ENCODE measurements at regions not wholly inside any gene's neighbourhood (a gene's known extent, or its start where the extent isn't known, plus 50 kb on each side); places are given as distances from the start of the nearest gene placed in this dataset.

DNA sequence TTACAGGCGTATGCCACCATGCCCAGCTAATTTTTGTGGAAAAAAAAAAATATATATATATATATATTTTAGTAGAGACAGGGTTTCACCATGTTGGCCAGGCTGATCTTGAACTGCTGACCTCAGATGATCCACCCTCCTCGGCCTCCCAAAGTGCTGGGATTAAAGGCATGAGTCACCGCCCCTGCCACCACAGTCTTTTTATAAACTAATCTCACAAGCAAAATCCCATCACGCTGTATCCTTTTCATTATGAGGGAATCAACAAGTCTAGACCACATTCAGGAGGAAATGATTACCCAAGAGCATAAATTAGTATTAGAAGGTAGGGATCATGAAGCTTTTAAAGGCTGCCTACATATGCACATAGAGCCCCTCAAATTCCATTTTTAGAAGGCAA is 210.6 kb upstream of the NBEA start:
- no peak overlapping the region for H4K5ac ChIP-seq (ENCODE audit: low read depth, low read length)
- no peak overlapping the region for H2AK5ac ChIP-seq (ENCODE audit: low read depth, low read length)
- no peaks in the 10 kb centered on the region for H3K79me1 ChIP-seq (ENCODE audit: low read depth in 1 of 2, low read length in 2 of 2)
- H4K8ac ChIP-seq (ENCODE audit: low read depth in 2 of 2, low read length in 2 of 2), result no peak overlapping the region
- CTCF ChIA-PET, result no interaction called here
- H3K9ac ChIP-seq (ENCODE audit: low read depth, low read length), result no peak overlapping the region
- WGBS, 2 experiments (ENCODE audit: extremely low coverage in 2 of 2, insufficient read length in 1 of 2), result no CpG with 5 or more reads among the region's 4 CpGs
- no peak overlapping the region for H2BK20ac ChIP-seq (ENCODE audit: low read depth, low read length)
- in situ Hi-C loops (cut with MboI; ENCODE audit: low sequenced_read_pairs), result no loop called here
- H2AFZ ChIP-seq (replicated peaks; ENCODE audit: low read length, poor library complexity), result no peak overlapping the region
- H3K9me1 ChIP-seq (ENCODE audit: insufficient read depth, low read length), result no peaks in the 10 kb centered on the region
- no peak overlapping the region for H3K4ac ChIP-seq (ENCODE audit: low read depth, low read length)
- no peaks in the 10 kb centered on the region for H3K27me3 ChIP-seq (ENCODE audit: control insufficient read depth, insufficient read depth, low read length)
- no peaks in the 10 kb centered on the region for H3K36me3 ChIP-seq (ENCODE audit: control insufficient read depth, insufficient read depth, low read length)
- H2BK5ac ChIP-seq (ENCODE audit: low read depth, low read length, poor library complexity, severe bottlenecking), result no peak overlapping the region
- ATAC-seq (ENCODE audit: low read depth), result no peak
- H2AK9ac ChIP-seq (replicated peaks; ENCODE audit: low read depth, low read length, poor library complexity), result no peak overlapping the region
- H4K20me1 ChIP-seq (ENCODE audit: insufficient read depth, low read length), result no peaks in the 10 kb centered on the region
- H2BK120ac ChIP-seq (ENCODE audit: low read depth, low read length), result no peak overlapping the region
- no TSS peak for BruUV-seq (replicated peaks)
- H3K4me1 ChIP-seq (ENCODE audit: control insufficient read depth, insufficient read depth, low read length), result no peaks in the 10 kb centered on the region
- intact Hi-C loops (cut with micrococcal nuclease), result no loop called here
- no peak overlapping the region for H3K56ac ChIP-seq (ENCODE audit: extremely low read depth, insufficient read depth, low read length)
- dilution Hi-C loops (cut with HindIII; ENCODE audit: low sequenced_read_pairs, unreplicated experiment), result no loop called here
- H3K23ac ChIP-seq (ENCODE audit: low read depth, low read length), result no peak overlapping the region
- H4K91ac ChIP-seq (ENCODE audit: insufficient read depth, low read depth, low read length), result no peak overlapping the region
- TF ChIP-seq, protein P1, sequence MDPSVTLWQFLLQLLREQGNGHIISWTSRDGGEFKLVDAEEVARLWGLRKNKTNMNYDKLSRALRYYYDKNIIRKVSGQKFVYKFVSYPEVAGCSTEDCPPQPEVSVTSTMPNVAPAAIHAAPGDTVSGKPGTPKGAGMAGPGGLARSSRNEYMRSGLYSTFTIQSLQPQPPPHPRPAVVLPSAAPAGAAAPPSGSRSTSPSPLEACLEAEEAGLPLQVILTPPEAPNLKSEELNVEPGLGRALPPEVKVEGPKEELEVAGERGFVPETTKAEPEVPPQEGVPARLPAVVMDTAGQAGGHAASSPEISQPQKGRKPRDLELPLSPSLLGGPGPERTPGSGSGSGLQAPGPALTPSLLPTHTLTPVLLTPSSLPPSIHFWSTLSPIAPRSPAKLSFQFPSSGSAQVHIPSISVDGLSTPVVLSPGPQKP (IDR thresholded peaks at IDR 0.05; ENCODE audit: borderline replicate concordance, low read depth, low read length), result no peak
- TF ChIP-seq BHLHE40 (IDR thresholded peaks at IDR 0.05; ENCODE audit: low read depth, low read length) (no peak), MAFK (IDR thresholded peaks at IDR 0.05; ENCODE audit: low read depth, low read length) (no peak), CHD1 (IDR thresholded peaks at IDR 0.05; ENCODE audit: low read depth, low read length) (no peak), RCOR1 (IDR thresholded peaks at IDR 0.05; ENCODE audit: insufficient replicate concordance, low read length) (no peak), POLR2A (IDR thresholded peaks at IDR 0.05; ENCODE audit: low read depth, low read length) (no peak), NFE2L2 (IDR thresholded peaks at IDR 0.05; ENCODE audit: low read depth, low read length) (no peak), MAZ (IDR thresholded peaks at IDR 0.05; ENCODE audit: borderline replicate concordance, low read depth, low read length) (no peak), CEBPB (IDR thresholded peaks at IDR 0.05; ENCODE audit: low read depth, low read length) (no peak), RFX5 (IDR thresholded peaks at IDR 0.05; ENCODE audit: low read depth, low read length) (no peak), FOS (IDR thresholded peaks at IDR 0.05; ENCODE audit: low read depth, low read length) (no peak)
- TF ChIP-seq, protein P2, sequence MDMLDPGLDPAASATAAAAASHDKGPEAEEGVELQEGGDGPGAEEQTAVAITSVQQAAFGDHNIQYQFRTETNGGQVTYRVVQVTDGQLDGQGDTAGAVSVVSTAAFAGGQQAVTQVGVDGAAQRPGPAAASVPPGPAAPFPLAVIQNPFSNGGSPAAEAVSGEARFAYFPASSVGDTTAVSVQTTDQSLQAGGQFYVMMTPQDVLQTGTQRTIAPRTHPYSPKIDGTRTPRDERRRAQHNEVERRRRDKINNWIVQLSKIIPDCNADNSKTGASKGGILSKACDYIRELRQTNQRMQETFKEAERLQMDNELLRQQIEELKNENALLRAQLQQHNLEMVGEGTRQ (IDR thresholded peaks at IDR 0.05; ENCODE audit: low read depth, low read length), result no peak
- no peaks in the 10 kb centered on the region for H3K9me3 ChIP-seq (ENCODE audit: control insufficient read depth, insufficient read depth, low read length)
- no peak overlapping the region for H3K27ac ChIP-seq (ENCODE audit: insufficient read depth, low read length)
- H2BK15ac ChIP-seq (ENCODE audit: low read depth, low read length), result no peak overlapping the region
- POLR2A ChIA-PET (ENCODE audit: unreplicated experiment), result no interaction called here
- H3K4me2 ChIP-seq (ENCODE audit: low read depth, low read length), result no peak overlapping the region
- H3K14ac ChIP-seq (replicated peaks; ENCODE audit: low read depth, low read length), result no peak overlapping the region
- H3K18ac ChIP-seq (ENCODE audit: low read depth, low read length), result no peak overlapping the region
- no peak overlapping the region for H3K4me3 ChIP-seq (ENCODE audit: insufficient read depth, low read depth, low read length)
- DNase-seq, result no peak

Measured in IMR-90 (cell line).